Spleen (tissue), 11 donors: ENCODE measurements at regions not wholly inside any gene's neighbourhood (a gene's known extent, or its start where the extent isn't known, plus 50 kb on each side); places are given as distances from the start of the nearest gene placed in this dataset.
A peak's percentile ranks its signal among the peaks of the same experiment; 100 is the strongest.

Source experiments
- DNase-seq: peaks from one replicate; pipeline ENCODE4 v3.0.0-alpha.2; 2020
- H3K27ac ChIP-seq, 8 donors: fragments of 200-600 bp; sonication (generic) in 7 of 8; 1 replicate in 4 of 8; 2 replicates in 4 of 8; pipeline versions ENCODE4 v1.5.0 to v1.8.0; 2016 to 2021; ENCODE audit warnings: inconsistent platforms in 4 of 8, mild to moderate bottlenecking in 4 of 8, moderate library complexity in 1 of 8
- H3K27me3 ChIP-seq, 7 donors: fragments of 200-600 bp; sonication (generic) in 6 of 7; replicated peaks in 1 of 7; 1 replicate in 4 of 7; 2 replicates in 3 of 7; pipeline versions ENCODE4 v1.5.0 to v1.8.0; 2016 to 2021; ENCODE audit warnings: inconsistent platforms in 3 of 7, mild to moderate bottlenecking in 1 of 7
- H3K36me3 ChIP-seq, 6 donors: fragments of 200-600 bp; sonication (generic) in 5 of 6; 1 replicate in 4 of 6; 2 replicates in 2 of 6; pipeline versions ENCODE4 v1.5.0 to v1.8.0; 2016 to 2021; ENCODE audit warnings: inconsistent platforms in 2 of 6
- H3K4me1 ChIP-seq, 6 donors: fragments of 200-600 bp; sonication (generic) in 5 of 6; 1 replicate in 3 of 6; 2 replicates in 3 of 6; pipeline versions ENCODE4 v1.5.0 to v1.8.0; 2016 to 2021; ENCODE audit warnings: inconsistent platforms in 3 of 6
- H3K4me3 ChIP-seq, 8 donors: fragments of 200-600 bp; sonication (generic) in 7 of 8; 1 replicate in 4 of 8; 2 replicates in 4 of 8; pipeline versions ENCODE4 v1.5.0 to v1.8.0; 2016 to 2021; ENCODE audit warnings: inconsistent platforms in 4 of 8, mild to moderate bottlenecking in 4 of 8, moderate library complexity in 2 of 8
- H3K9me3 ChIP-seq, 8 donors: fragments of 200-600 bp; sonication (generic) in 7 of 8; 1 replicate in 4 of 8; 2 replicates in 4 of 8; pipeline versions ENCODE4 v1.5.0 to v1.8.0; 2016 to 2021; ENCODE audit warnings: inconsistent platforms in 4 of 8
- CTCF ChIP-seq, 11 experiments: fragments of 200-600 bp in 7 of 11; fragments of 450-650 bp in 4 of 11; sonication (generic) in 4 of 11; IDR thresholded peaks in 8 of 11; conservative IDR thresholded peaks in 3 of 11; 1 replicate in 7 of 11; 2 replicates in 4 of 11; pipeline versions ENCODE4 v1.4.0 to v1.8.0; 2016 to 2021; ENCODE audit warnings: antibody characterized with exemption in 11 of 11, inconsistent platforms in 4 of 11, mild to moderate bottlenecking in 1 of 11
- POLR2A ChIP-seq, 3 donors: fragments of 450-650 bp; IDR thresholded peaks; one replicate each; pipeline ENCODE4 v1.5.1; 2017; ENCODE audit warnings: antibody characterized with exemption in 3 of 3, mild to moderate bottlenecking in 1 of 3
- POLR2AphosphoS5 ChIP-seq, 3 donors: sonication (generic); formaldehyde crosslinking; IDR thresholded peaks; one replicate each; pipeline ENCODE4 v1.5.1; 2017; ENCODE audit warnings: antibody characterized with exemption in 3 of 3
- WGBS, 5 donors: extraction: QIAGEN DNeasy Blood & Tissue Kit in 3 of 5; methylation state at CpG; one replicate each; pipeline versions ENCODE4 v1.1.5 to v1.1.7; 2013 to 2018; 5-methylcytosine and 5-hydroxymethylcytosine counted together
- intact Hi-C: fragments of 100-400 bp; cut with DNase I; formaldehyde crosslinking; loops from one replicate; pipeline ENCODE4 v1.15.0; 2023; ENCODE audit warnings: low total_unique reads
- donor health status: healthy with polysubstance abuse.
- donor health status: DM: no; HTN: no; CAD: no; lungs with moderate emphysema.
- donor health status: DM: no; HTN: no; CAD: no.
- donor health status: Bipolar disorder and iron deficiency.
- donor health status: healthy.
- donor health status: DM: no; HTN: no; CAD: no.
- donor health status: DM: yes; HTN: yes; CAD: no.

DNA sequence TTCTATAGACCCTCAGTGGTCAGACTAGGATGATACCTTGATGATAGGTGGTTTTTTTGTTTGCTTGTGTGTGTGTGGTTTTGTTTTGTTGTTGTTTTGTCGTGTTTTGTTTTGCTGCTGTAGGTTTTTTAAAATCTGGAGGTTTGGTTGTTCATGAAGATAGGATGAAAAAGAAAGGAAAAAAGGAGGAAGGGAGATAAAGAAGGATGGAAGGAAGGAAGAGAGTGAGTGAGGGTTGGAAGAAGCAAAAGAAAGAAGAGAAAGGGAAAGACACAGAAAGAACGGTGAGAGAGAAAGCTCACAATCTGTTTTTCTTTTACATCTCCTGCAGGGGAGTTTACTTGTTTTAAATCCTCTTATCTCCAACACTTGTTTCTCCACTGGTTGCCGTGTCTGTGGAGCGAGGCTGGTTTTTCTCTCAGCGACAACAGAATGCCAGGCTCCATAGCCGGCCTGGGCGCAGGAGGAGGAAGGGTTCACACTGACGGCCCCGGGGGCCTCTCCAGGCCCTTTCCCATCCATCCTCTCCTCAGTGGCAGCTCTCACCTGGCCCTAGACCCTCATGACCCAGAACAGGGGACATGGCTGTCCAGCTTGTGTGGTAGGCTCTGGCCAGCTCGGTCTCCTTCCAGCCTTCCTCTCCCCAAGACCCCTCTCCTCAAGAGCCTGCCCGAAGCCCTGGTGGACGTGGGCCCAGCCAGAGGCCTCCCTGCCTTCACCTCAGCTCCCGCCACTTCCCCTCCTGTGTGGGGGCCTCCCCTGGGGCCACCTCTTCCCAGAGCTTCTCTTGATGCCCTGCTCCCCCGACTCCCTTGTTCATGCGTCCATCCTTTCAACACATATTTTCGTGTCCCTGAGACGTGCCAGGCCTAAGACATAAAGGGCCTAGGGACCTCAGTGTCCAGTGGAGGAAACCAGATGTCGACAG is 168.4 kb downstream of the VEGFA start:
- Histone ChIP-seq H3K4me1 (no peaks in the 10 kb centered on the region), H3K36me3 (no peaks in the 10 kb centered on the region), H3K27ac (no peak overlapping the region), H3K4me3 (no peak overlapping the region), H3K9me3 (no peaks in the 10 kb centered on the region), H3K27me3 (no peaks in the 10 kb centered on the region)
- TF ChIP-seq POLR2AphosphoS5 (IDR thresholded peaks at IDR 0.05) (no peak), CTCF (IDR thresholded peaks at IDR 0.05 in 8 of 11, conservative IDR thresholded peaks at IDR 0.05 in 3 of 11) (no peak), POLR2A (IDR thresholded peaks at IDR 0.05) (no peak)
- DNase-seq, result peak; percentile 53
- intact Hi-C loops, result no loop called here
- WGBS, 5 donors, result 82 to 93% (median 86%) methylated on average over 16 to 18 of the region's 18 CpGs

- Histone ChIP-seq H3K4me1 (no peaks in the 10 kb centered on the region), H3K36me3 (no peaks in the 10 kb centered on the region), H3K9me3 (no peaks in the 10 kb centered on the region), H3K27ac (no peak overlapping the region), H3K27me3 (no peaks in the 10 kb centered on the region), H3K4me3 (no peak overlapping the region)
- WGBS, 5 donors, result 72 to 90% (median 87%) methylated on average over 4 to 7 of the region's 7 CpGs
- TF ChIP-seq POLR2AphosphoS5 (IDR thresholded peaks at IDR 0.05), result no peak
- no peak for TF ChIP-seq CTCF (IDR thresholded peaks at IDR 0.05 in 8 of 11, conservative IDR thresholded peaks at IDR 0.05 in 3 of 11)
- TF ChIP-seq POLR2A (IDR thresholded peaks at IDR 0.05), result no peak
- intact Hi-C loops, result no loop called here
- DNase-seq, result peak; percentile 50
Observed at GRCh38 chr6:43937236-43938177, 167.5 kb downstream of the VEGFA start.

DNA sequence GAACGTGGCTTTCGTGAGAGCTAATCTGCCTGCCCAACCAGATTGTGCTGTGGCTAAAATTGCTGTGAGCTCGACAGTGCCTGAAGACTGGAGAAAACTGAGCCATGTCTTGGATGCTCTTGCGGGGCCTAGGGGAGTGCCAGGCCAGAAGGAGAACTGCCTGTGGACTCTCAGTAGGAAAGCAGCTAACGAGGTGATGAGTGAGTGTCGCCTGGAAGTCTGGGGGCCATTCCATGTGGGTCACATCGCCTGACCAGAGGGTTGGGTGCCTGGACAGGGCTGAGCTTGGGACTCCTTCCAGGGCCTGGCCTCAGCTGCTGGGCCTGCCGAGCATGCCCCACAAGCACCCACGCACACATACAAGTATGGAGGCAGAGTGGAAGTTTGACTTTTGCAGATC is 166.5 kb downstream of the VEGFA start:
- TF ChIP-seq POLR2A (IDR thresholded peaks at IDR 0.05) (no peak), POLR2AphosphoS5 (IDR thresholded peaks at IDR 0.05) (no peak), CTCF (IDR thresholded peaks at IDR 0.05 in 8 of 11, conservative IDR thresholded peaks at IDR 0.05 in 3 of 11) (no peak)
- no peaks in the 10 kb centered on the region for H3K27me3 ChIP-seq
- DNase-seq, result peak; percentile 50
- no peak overlapping the region for H3K27ac ChIP-seq
- H3K36me3 ChIP-seq, result no peaks in the 10 kb centered on the region
- H3K4me3 ChIP-seq, result no peak overlapping the region
- H3K4me1 ChIP-seq, result no peaks in the 10 kb centered on the region
- no peaks in the 10 kb centered on the region for H3K9me3 ChIP-seq
- intact Hi-C loops, result no loop called here
- 80 to 92% (median 90%) methylated on average over 8 to 9 of the region's 9 CpGs for WGBS, 5 donors
